HG03354 (cell line): ENCODE measurements at regions not wholly inside any gene's neighbourhood (a gene's known extent, or its start where the extent isn't known, plus 50 kb on each side); places are given as distances from the start of the nearest gene placed in this dataset.

Experiments used
- ATAC-seq: cut with Tn5 transposase; IDR thresholded peaks from one replicate; pipeline ENCODE4 v1.9.1; 2021; ENCODE audit warnings: mild to moderate bottlenecking; ENCODE audit not compliant: unreplicated experiment, poor library complexity, severe bottlenecking

DNA sequence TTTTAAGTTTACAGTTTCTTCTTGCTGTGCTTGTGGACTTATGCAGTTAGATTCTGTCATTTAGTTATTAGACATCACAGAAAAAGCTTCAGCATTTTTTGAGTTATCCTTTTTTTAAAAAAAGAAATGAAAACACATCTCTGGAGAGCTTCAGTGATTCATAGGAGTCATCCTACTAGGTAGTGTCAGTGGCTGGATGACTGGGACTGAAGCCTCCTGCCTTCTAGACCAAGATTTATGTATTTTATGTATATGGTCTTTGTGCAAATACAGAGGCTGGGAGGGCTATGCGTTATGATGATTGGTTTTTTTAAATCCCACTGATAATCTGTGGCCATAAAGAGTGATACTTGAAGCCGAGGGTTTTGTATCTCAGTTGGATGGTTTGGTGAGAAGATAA lies 125.9 kb upstream of the JAG1 start:
- ATAC-seq, result no peak

- no peak for ATAC-seq
Observed at GRCh38 chr20:10800288-10800687, 126.5 kb upstream of the JAG1 start.

DNA sequence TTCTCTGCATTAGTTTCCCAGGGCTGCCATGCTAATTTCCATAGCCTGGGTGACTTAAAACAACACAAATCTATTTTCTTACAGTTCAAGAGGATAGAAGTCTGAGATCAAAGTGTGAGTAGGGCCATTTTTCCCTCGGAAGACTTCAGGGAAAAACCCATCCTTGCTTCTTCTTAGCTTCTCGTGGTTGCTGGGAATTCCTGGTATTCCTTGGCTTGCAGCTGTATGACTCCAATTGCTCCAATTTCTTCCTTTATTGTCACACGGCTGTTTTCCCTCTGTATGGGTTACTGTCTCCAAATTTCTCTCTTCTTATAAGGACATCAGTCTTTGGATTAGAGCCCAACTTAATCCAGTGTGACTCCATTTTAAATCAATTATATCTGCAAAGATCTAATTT lies 128.4 kb upstream of the JAG1 start:
- no peak for ATAC-seq

DNA sequence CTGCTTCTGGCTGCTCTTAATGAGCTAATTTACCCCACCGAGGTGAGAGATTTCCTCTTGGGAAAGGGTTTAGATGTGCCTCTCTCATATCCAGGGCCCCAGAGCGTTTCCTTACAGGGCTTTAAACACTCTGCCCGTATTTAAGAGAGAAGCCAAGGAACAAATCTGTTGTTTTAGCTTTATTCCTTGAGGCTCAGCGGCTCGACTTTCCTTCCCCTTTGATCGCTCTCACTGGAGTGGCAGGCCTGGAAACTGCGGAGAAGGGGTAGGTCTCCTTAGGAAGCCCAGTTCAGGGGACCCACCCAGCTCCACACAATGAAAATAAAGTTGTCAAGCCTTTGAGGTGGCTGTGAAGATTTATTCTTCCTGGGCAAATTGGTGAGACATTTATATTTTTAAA lies 132.0 kb upstream of the JAG1 start:
- ATAC-seq, result no peak

- no peak for ATAC-seq
Observed at GRCh38 chr20:10806539-10806938, 132.7 kb upstream of the JAG1 start.

DNA sequence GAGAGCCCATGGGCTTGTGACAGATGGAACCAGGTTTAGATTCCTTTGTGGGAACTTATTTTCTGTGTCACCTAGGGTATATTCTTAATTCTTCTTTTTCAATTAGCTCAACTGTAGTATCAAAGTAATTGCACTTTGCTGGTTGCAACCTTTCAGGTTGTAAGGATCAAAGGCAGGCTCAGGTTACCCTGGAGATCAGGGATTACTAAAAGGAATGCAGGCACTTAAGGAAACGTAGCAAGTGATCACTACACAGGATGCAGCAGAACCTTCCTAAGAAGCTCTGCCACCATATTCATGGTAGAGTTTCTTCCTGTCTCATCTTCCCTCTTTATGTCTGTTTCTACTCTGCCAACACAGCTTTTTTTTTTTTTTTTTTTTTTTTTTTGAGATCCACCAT lies 133.2 kb upstream of the JAG1 start:
- ATAC-seq, result no peak

- no peak for ATAC-seq
Observed at GRCh38 chr20:10812759-10813327, 139.0 kb upstream of the JAG1 start.

DNA sequence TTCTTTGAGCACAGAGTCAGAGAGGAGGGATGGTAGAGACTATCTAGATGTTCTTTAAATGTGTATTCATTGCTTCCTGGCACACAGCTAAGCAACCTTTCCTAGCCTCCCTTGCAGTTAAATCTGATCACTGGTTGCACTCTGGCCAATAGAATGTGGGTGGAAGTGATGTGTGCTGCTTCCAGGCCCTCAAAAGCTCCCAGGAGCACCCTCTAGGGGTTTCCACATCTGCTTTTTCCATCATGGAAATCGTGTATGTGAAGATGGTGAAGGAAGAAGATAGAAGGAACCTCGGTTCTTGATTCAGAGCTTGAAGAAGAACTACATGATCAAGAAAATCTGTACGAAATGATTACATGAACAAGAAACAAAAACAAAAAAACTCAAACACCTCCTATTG lies 149.8 kb upstream of the JAG1 start:
- no peak for ATAC-seq

- ATAC-seq, result no peak
Observed at GRCh38 chr20:10824750-10825500, 151.1 kb upstream of the JAG1 start.

DNA sequence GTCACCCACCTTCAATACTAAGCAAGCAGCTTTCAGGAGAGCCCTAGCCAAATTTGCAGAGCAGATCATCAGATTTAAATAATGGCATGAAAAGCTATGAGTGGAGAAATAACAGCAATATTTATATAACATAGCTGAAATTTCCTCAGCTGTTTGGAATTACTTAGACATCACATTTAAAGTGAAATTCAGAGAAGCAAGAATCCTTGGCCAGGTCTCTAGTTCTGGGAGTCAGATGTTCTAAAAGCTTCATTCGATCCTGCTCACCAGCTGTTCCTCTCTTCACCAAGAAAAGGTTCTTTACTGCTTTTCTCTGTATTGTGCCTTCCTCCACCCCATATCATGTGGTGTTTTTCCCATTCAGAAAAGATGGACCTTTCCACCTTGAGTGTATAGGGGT lies 152.3 kb upstream of the JAG1 start:
- ATAC-seq, result no peak

DNA sequence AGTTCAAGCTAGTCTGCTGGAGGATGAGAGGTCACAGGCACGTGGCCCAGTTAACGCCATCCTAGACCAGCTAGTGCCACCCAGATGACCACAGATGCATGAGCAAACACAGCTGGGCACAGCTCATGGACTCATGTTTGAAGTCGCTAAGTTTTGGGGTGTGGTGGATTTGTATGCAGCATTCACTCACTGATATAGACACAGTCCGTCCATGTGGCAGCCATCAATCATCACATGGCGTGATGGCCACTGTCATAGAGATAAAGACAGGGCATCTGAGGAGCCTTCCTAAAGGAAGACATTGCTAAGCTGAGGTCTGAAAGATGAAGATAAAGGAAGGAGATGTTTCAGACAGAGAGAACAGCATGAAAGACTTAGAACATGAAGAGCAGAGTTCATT lies 154.4 kb upstream of the JAG1 start:
- no peak for ATAC-seq

DNA sequence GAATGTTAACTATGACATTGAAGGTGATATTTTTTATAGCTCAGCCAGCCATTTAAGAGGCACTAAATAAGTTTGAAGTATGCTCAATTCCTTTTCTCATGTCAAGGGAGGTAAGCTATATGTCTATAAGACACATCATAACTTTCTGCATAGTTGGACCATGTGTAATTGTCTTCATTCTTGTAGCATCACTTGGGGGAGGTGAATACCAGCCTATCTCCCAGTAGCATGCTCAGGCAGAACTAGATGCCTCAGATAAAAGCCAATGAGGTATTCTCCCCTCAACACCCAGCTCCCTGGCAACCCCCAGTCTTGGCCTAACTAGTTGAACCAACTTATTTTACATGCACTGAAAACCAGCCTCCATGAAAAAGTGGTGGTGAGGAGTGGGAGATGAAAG lies 158.3 kb upstream of the JAG1 start:
- ATAC-seq, result no peak

DNA sequence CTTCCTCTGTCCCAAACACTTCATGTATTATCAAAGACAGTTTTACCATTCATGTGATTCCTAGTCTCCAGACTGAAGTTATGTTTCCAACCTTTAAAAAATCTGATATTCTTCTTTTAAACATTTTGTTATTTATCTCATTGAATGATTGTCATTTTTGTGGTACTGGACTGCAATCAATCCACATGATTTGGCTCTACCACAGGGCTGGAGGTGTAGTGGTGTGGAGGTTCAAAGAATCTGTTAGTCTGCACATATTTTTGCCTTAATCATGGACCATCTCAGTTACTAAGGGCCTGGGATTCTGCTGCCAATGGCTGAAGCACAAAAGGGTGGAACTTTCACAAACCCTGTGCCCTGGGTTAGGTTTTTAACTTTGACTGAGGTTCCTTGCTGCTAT lies 164.1 kb upstream of the JAG1 start:
- no peak for ATAC-seq

- no peak for ATAC-seq
Observed at GRCh38 chr20:10842116-10842515, 168.3 kb upstream of the JAG1 start.

GRCh38 chr20:10843146-10843711 lies 169.4 kb upstream of the JAG1 start:
- ATAC-seq, result no peak

DNA sequence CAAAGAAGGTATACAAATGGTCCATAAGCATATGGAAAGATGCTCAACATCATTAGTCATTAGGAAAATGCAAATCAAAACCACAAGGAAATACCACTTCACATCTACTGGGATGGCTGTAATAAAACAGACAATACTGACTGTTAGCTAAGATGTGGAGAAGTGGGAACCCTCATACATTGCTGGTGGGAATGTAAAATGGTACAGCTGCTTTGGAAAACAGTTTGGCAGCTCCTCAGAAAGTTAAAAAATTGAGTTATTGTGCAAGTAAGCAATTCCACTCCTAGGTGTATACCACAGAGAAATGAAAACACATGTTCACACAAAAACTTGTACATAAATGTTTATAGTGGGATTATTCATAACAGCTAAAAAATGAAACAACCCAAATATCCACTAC lies 173.0 kb upstream of the JAG1 start:
- ATAC-seq, result no peak

GRCh38 chr20:10848810-10849370 lies 175.1 kb upstream of the JAG1 start:
- ATAC-seq, result no peak

DNA sequence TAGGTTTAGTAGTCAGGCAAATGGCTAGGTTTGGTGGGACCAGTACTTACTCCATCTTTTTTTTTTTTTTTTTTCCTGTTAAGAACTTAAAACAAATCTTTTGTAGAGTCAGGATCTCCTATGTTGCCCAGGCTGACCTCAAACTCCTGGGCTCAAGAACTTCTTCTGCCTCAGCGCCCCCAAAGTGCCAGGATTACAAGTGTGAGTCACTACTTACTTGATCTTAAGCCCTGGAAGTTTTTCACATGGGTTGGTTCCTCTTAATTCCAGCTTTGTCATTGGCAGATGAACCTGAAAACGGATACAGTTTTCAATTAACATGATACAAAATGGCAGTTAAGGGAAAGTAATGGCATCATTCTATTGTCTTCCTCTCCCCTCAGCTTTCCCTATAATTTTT lies 179.4 kb upstream of the JAG1 start:
- ATAC-seq, result no peak

DNA sequence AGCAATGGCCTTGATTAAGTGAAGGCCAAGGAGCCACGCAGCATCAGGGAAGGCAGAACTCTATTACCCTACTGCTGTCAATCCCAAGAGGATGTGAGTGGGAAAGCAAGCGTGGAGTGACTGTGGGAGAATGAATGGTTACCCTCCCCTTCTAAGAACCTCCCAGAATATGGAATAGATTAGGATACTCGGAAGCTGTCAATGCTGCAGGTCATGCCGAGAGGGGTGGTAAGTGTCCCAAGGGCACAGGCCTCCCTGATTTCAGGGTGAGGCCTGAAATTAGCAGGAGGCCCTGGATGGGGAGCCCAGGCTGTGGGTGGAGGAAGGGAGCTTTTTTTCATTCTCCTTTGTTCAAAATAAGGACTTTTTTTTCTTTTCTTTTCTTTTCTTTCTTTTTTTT lies 179.9 kb upstream of the JAG1 start:
- ATAC-seq, result no peak

GRCh38 chr20:10854976-10855375 lies 181.2 kb upstream of the JAG1 start:
- no peak for ATAC-seq

DNA sequence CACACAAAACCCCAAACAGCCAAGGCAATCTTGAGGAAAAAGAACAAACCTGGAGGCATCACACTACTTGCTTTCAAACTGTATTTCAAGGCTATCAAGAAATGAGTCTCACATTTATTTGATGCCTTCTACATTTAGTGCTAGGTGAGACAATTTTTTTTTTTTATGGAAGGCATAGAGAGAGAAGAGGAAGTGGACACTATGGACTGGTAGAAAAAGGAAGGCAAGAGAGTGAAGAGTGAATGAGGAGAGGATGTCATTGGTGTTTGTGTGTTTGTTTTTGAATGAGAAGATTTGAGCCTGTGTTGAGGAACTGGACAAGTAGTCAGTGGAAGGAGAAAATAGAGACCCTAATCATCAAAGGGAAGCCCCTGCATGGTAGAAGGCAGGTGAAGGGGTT lies 182.0 kb upstream of the JAG1 start:
- no peak for ATAC-seq
